Mucosa of stomach (tissue), 1 donor: ENCODE measurements at regions not wholly inside any gene's neighbourhood (a gene's known extent, or its start where the extent isn't known, plus 50 kb on each side); places are given as distances from the start of the nearest gene placed in this dataset.

ENCODE experiments used
- H3K27me3 ChIP-seq: one replicate; pipeline ENCODE4 v1.7.0; 2013; ENCODE audit warnings: mild to moderate bottlenecking, low read length; ENCODE audit not compliant: control insufficient read depth, insufficient read depth
- H3K36me3 ChIP-seq: one replicate; pipeline ENCODE4 v1.7.0; 2013; ENCODE audit warnings: low read length; ENCODE audit not compliant: control insufficient read depth, insufficient read depth
- H3K4me1 ChIP-seq: one replicate; pipeline ENCODE4 v1.7.0; 2013; ENCODE audit warnings: mild to moderate bottlenecking, low read length; ENCODE audit not compliant: control insufficient read depth, insufficient read depth
- H3K4me3 ChIP-seq: one replicate; pipeline ENCODE4 v1.7.0; 2013; ENCODE audit warnings: low read length
- H3K9ac ChIP-seq: one replicate; pipeline ENCODE4 v1.7.0; 2013; ENCODE audit warnings: mild to moderate bottlenecking, low read length, moderate library complexity
- H3K9me3 ChIP-seq: one replicate; pipeline ENCODE4 v1.7.0; 2013; ENCODE audit warnings: mild to moderate bottlenecking, low read length, moderate library complexity; ENCODE audit not compliant: control insufficient read depth
- donor health status: Pancreatic carcinoma.

- no peaks in the 10 kb centered on the region for H3K36me3 ChIP-seq
- H3K27me3 ChIP-seq = no peaks in the 10 kb centered on the region
- H3K4me1 ChIP-seq = peaks cover 10% of the 10 kb centered on the region
- no peaks in the 10 kb centered on the region for H3K9me3 ChIP-seq
- no peak overlapping the region for H3K4me3 ChIP-seq
- no peak overlapping the region for H3K9ac ChIP-seq
These were observed 81.8 kb upstream of the HPCAL1 start for GRCh38 chr2:10220902-10221391.

DNA sequence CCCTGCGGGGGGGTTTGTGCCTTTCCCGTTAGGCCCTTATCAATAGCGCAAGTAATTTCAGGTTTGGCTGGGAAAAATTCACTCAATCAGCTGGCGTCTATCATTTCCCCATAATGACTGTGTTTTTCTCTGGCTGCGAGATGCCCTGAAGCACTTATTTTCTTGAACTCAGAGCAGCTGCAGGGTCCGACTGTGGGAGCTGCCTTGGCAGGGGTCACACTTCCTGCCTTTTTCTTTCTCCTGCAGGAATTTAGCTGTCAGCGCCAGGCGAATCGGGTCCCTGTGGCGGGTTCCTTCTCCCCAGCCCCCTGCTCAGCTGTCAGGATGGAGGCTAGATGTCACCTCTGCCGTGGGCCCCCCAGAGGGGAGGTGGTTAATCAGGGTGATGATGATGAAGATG lies 81.3 kb upstream of the HPCAL1 start:
- Histone ChIP-seq H3K4me1 (peaks cover 15% of the 10 kb centered on the region), H3K4me3 (no peak overlapping the region), H3K9me3 (no peaks in the 10 kb centered on the region), H3K36me3 (no peaks in the 10 kb centered on the region), H3K9ac (no peak overlapping the region), H3K27me3 (peaks cover 4% of the 10 kb centered on the region)

DNA sequence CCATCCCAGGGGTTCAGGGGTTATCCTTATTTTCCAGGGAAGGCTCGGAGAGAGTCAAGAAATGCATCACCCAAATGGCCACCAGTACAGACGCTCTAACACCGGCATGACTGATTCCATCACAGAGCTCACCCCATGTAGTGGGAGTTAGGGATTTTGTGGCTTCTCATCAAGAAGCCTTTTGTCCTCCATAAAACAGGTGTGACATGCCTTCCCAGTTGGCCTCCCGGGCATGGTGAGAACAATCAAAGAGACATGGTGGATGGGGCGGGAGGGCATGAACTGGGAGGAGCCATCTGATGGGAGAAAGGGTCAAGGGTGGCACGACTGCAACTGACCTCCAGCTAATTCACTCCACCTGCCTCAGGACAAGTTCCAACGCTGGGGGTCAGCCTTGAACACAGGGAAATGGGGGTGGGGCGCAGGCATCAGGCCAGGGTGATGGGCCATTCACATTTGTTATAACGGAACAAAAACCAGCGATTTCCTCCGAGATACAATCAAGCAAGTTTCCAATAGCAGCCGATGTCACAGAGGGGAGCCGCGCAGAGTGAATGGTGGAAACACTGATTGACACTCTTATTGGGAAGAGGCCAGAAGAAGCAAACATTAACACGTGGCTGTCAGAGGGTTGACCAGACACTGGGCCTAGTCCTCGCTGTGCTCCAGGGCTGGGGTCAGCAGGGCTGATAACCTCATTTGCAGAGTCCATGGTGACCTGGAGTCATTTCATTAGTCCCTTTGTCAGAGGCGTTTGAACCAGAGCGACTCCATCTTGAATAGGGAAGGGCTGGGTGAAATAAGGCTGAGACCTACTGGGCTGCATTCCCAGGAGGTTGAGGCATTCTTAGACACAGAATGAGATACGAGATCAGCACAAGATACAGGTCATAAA lies 80.5 kb upstream of the HPCAL1 start:
- Histone ChIP-seq H3K9me3 (no peaks in the 10 kb centered on the region), H3K4me1 (peaks cover 23% of the 10 kb centered on the region), H3K4me3 (no peak overlapping the region), H3K27me3 (peaks cover 4% of the 10 kb centered on the region), H3K36me3 (no peaks in the 10 kb centered on the region), H3K9ac (no peak overlapping the region)

GRCh38 chr2:10223471-10223870 lies 79.2 kb upstream of the HPCAL1 start:
- Histone ChIP-seq H3K4me1 (peaks cover 35% of the 10 kb centered on the region), H3K9ac (no peak overlapping the region), H3K36me3 (no peaks in the 10 kb centered on the region), H3K4me3 (no peak overlapping the region), H3K9me3 (no peaks in the 10 kb centered on the region), H3K27me3 (peaks cover 4% of the 10 kb centered on the region)

DNA sequence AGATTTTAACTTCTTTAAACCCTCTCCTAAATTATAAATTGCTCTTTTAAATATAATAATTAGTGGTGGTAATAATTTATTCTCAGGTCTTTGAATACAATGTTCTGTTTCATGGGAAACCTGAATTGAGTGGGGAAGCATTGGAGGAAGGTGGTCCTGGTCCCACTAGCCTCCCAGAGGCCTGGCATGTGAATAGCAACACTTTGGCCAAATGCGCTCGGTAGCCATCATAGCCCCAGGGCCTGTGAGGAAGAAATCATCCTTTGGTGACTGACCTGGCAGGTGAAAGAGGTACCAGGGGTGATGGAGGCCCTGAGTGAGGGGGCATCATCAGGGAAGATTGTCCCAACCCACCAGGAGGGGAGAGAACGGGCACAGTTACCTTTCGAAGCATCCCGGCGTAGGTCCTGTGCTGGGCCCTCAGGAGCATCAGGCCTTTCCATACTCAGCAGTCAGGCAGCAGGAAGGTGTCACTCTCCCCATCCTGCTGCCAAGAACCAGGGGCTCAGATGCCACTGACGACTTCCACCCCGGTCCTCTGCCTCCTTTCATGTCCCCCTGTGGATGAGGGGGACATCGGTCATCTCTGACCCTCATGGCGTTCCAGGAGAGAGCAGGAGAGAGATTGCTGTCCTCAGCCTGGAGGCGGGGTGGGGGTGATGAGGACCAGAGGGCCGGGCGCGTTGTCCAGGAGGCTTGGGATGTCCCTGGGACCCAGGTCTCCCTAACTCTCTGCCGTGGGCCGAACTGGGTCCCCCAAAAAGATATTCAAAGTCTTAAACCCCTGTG lies 78.6 kb upstream of the HPCAL1 start:
- Histone ChIP-seq H3K9me3 (no peaks in the 10 kb centered on the region), H3K4me1 (peaks cover 40% of the 10 kb centered on the region), H3K36me3 (no peaks in the 10 kb centered on the region), H3K27me3 (peaks cover 4% of the 10 kb centered on the region), H3K4me3 (no peak overlapping the region), H3K9ac (no peak overlapping the region)

DNA sequence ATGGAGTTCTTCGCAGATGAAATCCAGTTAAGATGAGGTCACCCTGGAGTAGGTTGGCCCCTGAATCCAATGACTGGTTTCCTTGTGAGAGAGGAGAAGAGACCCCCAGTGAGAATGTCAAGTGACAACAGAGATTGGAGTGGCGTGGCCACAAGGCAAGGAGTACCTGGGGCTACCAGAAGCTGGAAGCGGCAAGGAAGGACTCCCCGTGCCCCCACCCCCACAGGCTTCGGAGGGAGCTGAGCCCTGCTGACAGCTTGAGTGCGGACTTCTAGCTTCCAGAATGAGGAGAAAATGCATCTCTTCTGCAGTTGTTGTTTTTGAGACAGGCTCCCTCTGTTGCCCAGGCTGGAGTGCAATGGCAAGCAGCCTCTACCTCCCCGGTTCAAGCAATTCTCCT lies 78.0 kb upstream of the HPCAL1 start:
- H3K27me3 ChIP-seq = peaks cover 4% of the 10 kb centered on the region
- H3K9me3 ChIP-seq = no peaks in the 10 kb centered on the region
- H3K4me1 ChIP-seq = peaks cover 46% of the 10 kb centered on the region
- H3K4me3 ChIP-seq = no peak overlapping the region
- no peak overlapping the region for H3K9ac ChIP-seq
- H3K36me3 ChIP-seq = no peaks in the 10 kb centered on the region

GRCh38 chr2:10225291-10226037 lies 77.2 kb upstream of the HPCAL1 start:
- Histone ChIP-seq H3K9me3 (no peaks in the 10 kb centered on the region), H3K27me3 (peaks cover 4% of the 10 kb centered on the region), H3K36me3 (no peaks in the 10 kb centered on the region), H3K9ac (no peak overlapping the region), H3K4me1 (peaks cover 54% of the 10 kb centered on the region), H3K4me3 (no peak overlapping the region)

DNA sequence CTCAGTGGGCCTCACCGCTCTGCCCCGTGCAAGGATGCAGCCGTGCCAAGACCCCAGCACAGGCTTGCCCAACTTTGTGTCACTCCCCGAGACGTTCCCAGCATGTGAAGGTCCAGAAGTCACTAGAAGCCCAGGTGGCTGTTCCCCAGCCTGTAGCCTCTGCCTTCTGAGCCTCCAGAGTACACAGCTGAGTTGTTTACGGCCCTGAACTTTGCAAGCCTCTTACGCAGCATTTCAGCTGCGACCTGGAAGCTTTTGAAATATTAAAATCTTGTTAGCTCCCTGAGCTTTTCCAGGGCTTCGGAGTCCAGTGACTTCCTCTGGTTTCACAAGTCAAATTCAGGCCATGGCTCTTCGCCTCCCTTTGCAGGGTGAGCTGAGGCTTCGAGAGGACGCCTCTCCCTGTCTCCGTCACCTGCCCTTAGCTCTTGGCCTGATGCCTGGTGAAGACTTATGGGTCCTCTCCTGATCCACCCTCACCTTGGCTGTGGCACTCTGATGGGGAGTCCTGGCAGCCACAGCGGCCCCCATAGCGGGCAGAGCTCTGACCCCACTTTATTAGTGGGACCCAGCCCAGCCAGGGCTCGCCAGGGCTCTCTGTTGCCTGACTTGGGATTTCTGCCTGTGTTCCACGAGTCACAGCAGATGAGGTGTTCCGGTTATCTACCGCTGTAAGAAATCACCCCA lies 76.5 kb upstream of the HPCAL1 start:
- peaks cover 4% of the 10 kb centered on the region for H3K27me3 ChIP-seq
- peaks cover 54% of the 10 kb centered on the region for H3K4me1 ChIP-seq
- H3K36me3 ChIP-seq = no peaks in the 10 kb centered on the region
- no peak overlapping the region for H3K9ac ChIP-seq
- H3K9me3 ChIP-seq = no peaks in the 10 kb centered on the region
- H3K4me3 ChIP-seq = no peak overlapping the region

- peaks cover 54% of the 10 kb centered on the region for H3K4me1 ChIP-seq
- no peaks in the 10 kb centered on the region for H3K36me3 ChIP-seq
- peaks cover 4% of the 10 kb centered on the region for H3K27me3 ChIP-seq
- H3K9me3 ChIP-seq = no peaks in the 10 kb centered on the region
- no peak overlapping the region for H3K9ac ChIP-seq
- no peak overlapping the region for H3K4me3 ChIP-seq
These were observed 73.9 kb upstream of the HPCAL1 start for GRCh38 chr2:10228611-10229365.

DNA sequence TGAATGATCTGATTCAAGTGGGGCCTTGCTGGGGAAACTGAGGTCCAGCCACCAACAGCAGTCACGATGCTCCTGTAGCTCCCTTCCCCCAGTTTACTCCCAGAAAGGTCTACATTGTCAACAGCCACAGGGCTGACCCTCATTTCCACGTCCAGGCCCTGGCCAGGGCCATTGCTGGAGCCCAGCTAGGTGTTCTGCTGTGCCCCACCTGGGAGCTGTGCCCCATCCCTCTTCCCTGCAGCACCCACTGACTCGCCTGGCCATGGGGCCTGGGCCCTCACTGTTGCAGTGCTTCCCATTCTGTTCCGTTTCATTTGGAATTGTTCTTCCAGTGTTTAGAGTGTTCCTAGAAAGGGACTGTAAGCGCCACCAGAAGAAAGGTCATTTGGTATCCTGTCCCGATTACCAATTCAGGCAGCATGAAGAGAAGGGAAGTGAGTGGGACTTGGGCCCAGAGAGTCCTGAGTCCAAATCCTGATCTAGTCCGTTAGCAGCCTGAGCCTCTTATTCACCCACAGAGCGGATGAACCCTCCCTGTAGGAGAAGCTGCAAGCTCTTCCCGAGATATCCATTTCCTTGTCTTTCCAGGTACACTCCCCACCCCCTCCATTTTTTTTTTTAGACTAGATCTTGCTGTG lies 73.1 kb upstream of the HPCAL1 start:
- Histone ChIP-seq H3K9ac (no peak overlapping the region), H3K4me3 (no peak overlapping the region), H3K27me3 (peaks cover 4% of the 10 kb centered on the region), H3K4me1 (peaks cover 55% of the 10 kb centered on the region), H3K9me3 (no peaks in the 10 kb centered on the region), H3K36me3 (no peaks in the 10 kb centered on the region)
